Colonic mucosa (tissue), 4 donors: ENCODE measurements at regions not wholly inside any gene's neighbourhood (a gene's known extent, or its start where the extent isn't known, plus 50 kb on each side); places are given as distances from the start of the nearest gene placed in this dataset.

Source experiments
- DNase-seq: peaks from one replicate; pipeline ENCODE4 v3.0.0-alpha.2; 2020
- H3K27ac ChIP-seq: fragments of 200-600 bp; one replicate; pipeline ENCODE4 v1.8.0; 2021
- H3K27me3 ChIP-seq: fragments of 200-600 bp; one replicate; pipeline ENCODE4 v1.8.0; 2021
- H3K36me3 ChIP-seq: fragments of 200-600 bp; one replicate; pipeline ENCODE4 v1.8.0; 2021
- H3K4me1 ChIP-seq: fragments of 200-600 bp; one replicate; pipeline ENCODE4 v1.8.0; 2021; ENCODE audit warnings: mild to moderate bottlenecking
- H3K4me3 ChIP-seq: fragments of 200-600 bp; one replicate; pipeline ENCODE4 v1.8.0; 2021
- H3K9ac ChIP-seq, 2 donors: one replicate each; pipeline ENCODE4 v1.7.0; 2013; ENCODE audit warnings: control low read depth in 2 of 2, low read depth in 2 of 2, low read length in 2 of 2
- H3K9me3 ChIP-seq: fragments of 200-600 bp; one replicate; pipeline ENCODE4 v1.8.0; 2021
- CTCF ChIP-seq: fragments of 200-600 bp; IDR thresholded peaks from one replicate; pipeline ENCODE4 v1.8.0; 2022; ENCODE audit warnings: antibody characterized with exemption, mild to moderate bottlenecking
- intact Hi-C: fragments of 100-400 bp; cut with DNase I; formaldehyde crosslinking; loops from one replicate; pipeline ENCODE4 v1.14.1; 2022
- donor health status: healthy.
- donor health status: DM: no; HTN: no; CAD: no.
- donor health status: DM: no; HTN: no; CAD: no.

GRCh38 chr18:47587587-47587986 is 336.1 kb upstream of the SKOR2 start:
- intact Hi-C loops: no loop called here
- no peak for TF ChIP-seq CTCF
- no peak overlapping the region for H3K9ac ChIP-seq
- H3K4me3 ChIP-seq: no peak overlapping the region
- no peaks in the 10 kb centered on the region for H3K4me1 ChIP-seq
- H3K36me3 ChIP-seq: no peaks in the 10 kb centered on the region
- no peak for DNase-seq
- H3K27ac ChIP-seq: no peak overlapping the region
- H3K9me3 ChIP-seq: no peaks in the 10 kb centered on the region
- no peaks in the 10 kb centered on the region for H3K27me3 ChIP-seq

- Histone ChIP-seq H3K9me3 (no peaks in the 10 kb centered on the region), H3K27me3 (no peaks in the 10 kb centered on the region), H3K36me3 (no peaks in the 10 kb centered on the region), H3K4me1 (no peaks in the 10 kb centered on the region), H3K9ac (no peak overlapping the region), H3K4me3 (no peak overlapping the region), H3K27ac (no peak overlapping the region)
- TF ChIP-seq CTCF: no peak
- intact Hi-C loops: no loop called here
- DNase-seq: no peak
These were observed 335.1 kb upstream of the SKOR2 start for GRCh38 chr18:47586418-47587070.

GRCh38 chr18:47585914-47586313 is 334.5 kb upstream of the SKOR2 start:
- Histone ChIP-seq H3K4me1 (no peaks in the 10 kb centered on the region), H3K36me3 (no peaks in the 10 kb centered on the region), H3K9me3 (no peaks in the 10 kb centered on the region), H3K27me3 (no peaks in the 10 kb centered on the region), H3K4me3 (no peak overlapping the region), H3K27ac (no peak overlapping the region), H3K9ac (no peak overlapping the region)
- TF ChIP-seq CTCF: no peak
- intact Hi-C loops: no loop called here
- DNase-seq: no peak

- no peaks in the 10 kb centered on the region for H3K9me3 ChIP-seq
- H3K27ac ChIP-seq: no peak overlapping the region
- no peak overlapping the region for H3K4me3 ChIP-seq
- no peak overlapping the region for H3K9ac ChIP-seq
- H3K27me3 ChIP-seq: no peaks in the 10 kb centered on the region
- H3K4me1 ChIP-seq: no peaks in the 10 kb centered on the region
- no peaks in the 10 kb centered on the region for H3K36me3 ChIP-seq
- TF ChIP-seq CTCF: no peak
- intact Hi-C loops: no loop called here
- DNase-seq: no peak
These were observed 333.7 kb upstream of the SKOR2 start for GRCh38 chr18:47585136-47585535.

GRCh38 chr18:47582093-47582492 is 330.6 kb upstream of the SKOR2 start:
- Histone ChIP-seq H3K27ac (no peak overlapping the region), H3K4me3 (no peak overlapping the region), H3K9ac (no peak overlapping the region), H3K36me3 (no peaks in the 10 kb centered on the region), H3K27me3 (no peaks in the 10 kb centered on the region), H3K9me3 (no peaks in the 10 kb centered on the region), H3K4me1 (no peaks in the 10 kb centered on the region)
- no peak for DNase-seq
- TF ChIP-seq CTCF: no peak
- intact Hi-C loops: no loop called here
